Activated CD4-positive, alpha-beta T cell treated with anti-CD3 and anti-CD28 coated beads, Interleukin-2, amount 10 ng/mL, durations not matched to agents 24 days and 14 days (primary cell): ENCODE measurements at regions not wholly inside any gene's neighbourhood (a gene's known extent, or its start where the extent isn't known, plus 50 kb on each side); places are given as distances from the start of the nearest gene placed in this dataset.
A peak's percentile ranks its signal among the peaks of the same experiment; 100 is the strongest.

ENCODE experiments used
- DNase-seq: peaks from one replicate; pipeline ENCODE4 v3.0.0; 2022
- H3K27ac Mint-ChIP-seq: one replicate; pipeline ENCODE4 v1.8.0; 2022; ENCODE audit warnings: mild to moderate bottlenecking, mixed read lengths
- H3K27me3 Mint-ChIP-seq: one replicate; pipeline ENCODE4 v1.8.0; 2022; ENCODE audit warnings: mixed read lengths
- H3K36me3 Mint-ChIP-seq: one replicate; pipeline ENCODE4 v1.8.0; 2022; ENCODE audit warnings: low read depth, mild to moderate bottlenecking, mixed read lengths
- H3K4me1 Mint-ChIP-seq: one replicate; pipeline ENCODE4 v1.8.0; 2021; ENCODE audit warnings: mixed read lengths
- H3K4me3 Mint-ChIP-seq: one replicate; pipeline ENCODE4 v1.8.0; 2022; ENCODE audit warnings: mild to moderate bottlenecking, moderate library complexity, mixed read lengths
- H3K9me3 Mint-ChIP-seq: one replicate; pipeline ENCODE4 v1.8.0; 2021; ENCODE audit warnings: mixed read lengths
- intact Hi-C: fragments of 100-400 bp; cut with micrococcal nuclease; formaldehyde crosslinking; loops from one replicate; pipeline ENCODE4 v1.15.1; 2023

DNA sequence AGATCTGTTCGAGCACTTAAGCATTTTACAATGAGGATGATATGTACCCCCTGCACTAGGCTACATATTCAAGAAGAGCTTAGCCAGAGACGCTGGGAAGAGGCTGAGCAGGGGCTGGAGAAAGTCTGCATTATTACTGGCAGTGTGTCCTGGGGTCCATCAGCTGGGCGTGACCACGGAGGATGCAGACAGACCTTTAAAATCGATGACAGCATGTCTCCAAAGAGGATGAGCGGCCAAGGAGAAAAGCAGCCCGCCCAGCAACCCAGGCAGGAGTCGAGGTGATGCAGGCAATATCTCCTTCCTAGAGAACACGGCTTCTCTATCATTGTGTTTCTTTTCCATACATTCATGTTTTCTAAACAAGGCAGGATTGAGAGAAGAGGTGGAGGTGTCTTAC lies 300.7 kb downstream of the USP46 start:
- no peak for DNase-seq
- no peaks in the 10 kb centered on the region for H3K4me1 Mint-ChIP-seq
- no peaks in the 10 kb centered on the region for H3K36me3 Mint-ChIP-seq
- H3K27ac Mint-ChIP-seq = no peak overlapping the region
- H3K27me3 Mint-ChIP-seq = no peaks in the 10 kb centered on the region
- no peak overlapping the region for H3K4me3 Mint-ChIP-seq
- intact Hi-C loops = no loop called here
- H3K9me3 Mint-ChIP-seq = no peaks in the 10 kb centered on the region

DNA sequence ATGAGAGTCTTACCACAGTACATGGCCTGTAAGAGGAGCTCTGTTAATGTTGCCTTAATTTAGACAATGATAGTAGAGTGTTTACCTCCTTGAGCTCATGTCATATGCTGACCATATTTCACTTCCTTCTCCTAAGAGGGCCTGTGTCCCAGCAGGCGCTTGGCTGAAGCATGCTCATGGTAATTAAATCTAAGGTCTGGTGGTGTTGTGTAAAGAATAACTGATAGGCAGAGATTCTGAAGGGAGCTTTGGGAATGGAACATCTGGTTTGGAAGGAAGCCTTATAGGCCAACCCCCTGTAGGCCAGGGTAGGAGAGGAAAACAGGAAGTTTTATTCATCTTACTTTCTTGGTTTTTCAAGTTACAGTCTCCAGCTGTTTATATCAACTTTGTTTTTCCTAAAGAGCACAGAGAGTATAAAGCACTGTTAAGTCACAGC lies 300.2 kb downstream of the USP46 start:
- Mint-ChIP-seq H3K4me1 (no peaks in the 10 kb centered on the region), H3K27me3 (no peaks in the 10 kb centered on the region), H3K36me3 (no peaks in the 10 kb centered on the region), H3K27ac (no peak overlapping the region), H3K9me3 (no peaks in the 10 kb centered on the region), H3K4me3 (no peak overlapping the region)
- DNase-seq = no peak
- intact Hi-C loops = no loop called here

DNA sequence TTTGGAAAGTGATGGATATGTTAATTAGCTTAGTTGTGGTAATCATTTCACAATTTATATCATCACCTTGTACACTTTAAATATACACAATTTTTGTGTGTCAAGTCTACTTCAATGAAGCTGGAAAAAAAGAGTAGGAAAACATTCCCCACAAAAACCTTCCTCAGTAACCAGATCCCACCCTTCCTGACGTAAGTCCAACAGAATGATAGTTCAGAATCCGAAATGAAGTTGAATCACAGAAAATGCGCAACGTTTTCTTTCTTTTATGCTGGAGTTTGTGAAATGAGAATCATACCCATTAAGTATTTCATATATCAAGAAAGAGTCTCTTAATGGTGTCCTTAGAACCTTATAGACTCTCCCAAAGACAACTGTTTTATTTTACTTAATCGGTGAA lies 292.9 kb downstream of the USP46 start:
- H3K27ac Mint-ChIP-seq = no peak overlapping the region
- no peak overlapping the region for H3K4me3 Mint-ChIP-seq
- no peaks in the 10 kb centered on the region for H3K36me3 Mint-ChIP-seq
- no peaks in the 10 kb centered on the region for H3K27me3 Mint-ChIP-seq
- no peaks in the 10 kb centered on the region for H3K9me3 Mint-ChIP-seq
- DNase-seq = no peak
- intact Hi-C loops = no loop called here
- H3K4me1 Mint-ChIP-seq = no peaks in the 10 kb centered on the region

GRCh38 chr4:52366621-52367020 lies 292.5 kb downstream of the USP46 start:
- H3K4me1 Mint-ChIP-seq = no peaks in the 10 kb centered on the region
- H3K9me3 Mint-ChIP-seq = no peaks in the 10 kb centered on the region
- no peaks in the 10 kb centered on the region for H3K27me3 Mint-ChIP-seq
- H3K4me3 Mint-ChIP-seq = no peak overlapping the region
- DNase-seq = no peak
- H3K27ac Mint-ChIP-seq = no peak overlapping the region
- H3K36me3 Mint-ChIP-seq = no peaks in the 10 kb centered on the region
- intact Hi-C loops = no loop called here

DNA sequence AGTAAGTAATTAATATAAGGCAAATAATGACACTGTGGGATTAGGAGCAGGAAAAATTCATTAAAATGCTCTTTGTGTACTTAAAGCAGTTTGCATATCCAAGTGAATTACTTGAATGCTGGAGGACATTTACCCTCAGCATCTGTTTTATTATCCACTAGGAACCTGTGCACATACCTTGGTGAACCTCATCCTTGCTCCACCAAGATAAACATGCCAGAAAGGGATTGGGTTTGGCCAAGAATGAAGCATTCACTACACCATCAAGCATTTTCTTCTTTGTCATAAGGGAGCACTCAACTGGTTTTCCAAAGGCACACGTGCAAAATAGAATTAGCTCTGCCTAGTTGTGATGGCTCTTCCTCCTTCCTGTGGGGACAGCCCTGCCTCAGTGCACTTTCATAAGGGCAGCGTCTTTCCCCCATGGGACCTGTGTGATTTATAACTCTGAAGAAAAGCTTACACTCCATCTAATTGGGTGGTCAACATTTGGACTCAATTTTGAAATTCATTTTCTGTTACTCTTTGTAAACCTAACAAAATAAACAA lies 291.7 kb downstream of the USP46 start:
- Mint-ChIP-seq H3K9me3 (no peaks in the 10 kb centered on the region), H3K4me1 (no peaks in the 10 kb centered on the region), H3K36me3 (no peaks in the 10 kb centered on the region), H3K27me3 (peaks cover under 1% of the 10 kb centered on the region), H3K4me3 (no peak overlapping the region), H3K27ac (no peak overlapping the region)
- intact Hi-C loops = no loop called here
- DNase-seq = no peak

- intact Hi-C loops = no loop called here
- no peak overlapping the region for H3K27ac Mint-ChIP-seq
- H3K4me1 Mint-ChIP-seq = no peaks in the 10 kb centered on the region
- H3K9me3 Mint-ChIP-seq = no peaks in the 10 kb centered on the region
- H3K4me3 Mint-ChIP-seq = no peak overlapping the region
- peaks cover 2% of the 10 kb centered on the region for H3K27me3 Mint-ChIP-seq
- DNase-seq = no peak
- no peaks in the 10 kb centered on the region for H3K36me3 Mint-ChIP-seq
These were observed 290.2 kb downstream of the USP46 start for GRCh38 chr4:52368895-52369294.

GRCh38 chr4:52369649-52370048 lies 289.5 kb downstream of the USP46 start:
- intact Hi-C loops = no loop called here
- H3K27me3 Mint-ChIP-seq = peaks cover 2% of the 10 kb centered on the region
- H3K4me3 Mint-ChIP-seq = no peak overlapping the region
- H3K36me3 Mint-ChIP-seq = no peaks in the 10 kb centered on the region
- no peaks in the 10 kb centered on the region for H3K9me3 Mint-ChIP-seq
- H3K4me1 Mint-ChIP-seq = no peaks in the 10 kb centered on the region
- H3K27ac Mint-ChIP-seq = no peak overlapping the region
- DNase-seq = no peak

DNA sequence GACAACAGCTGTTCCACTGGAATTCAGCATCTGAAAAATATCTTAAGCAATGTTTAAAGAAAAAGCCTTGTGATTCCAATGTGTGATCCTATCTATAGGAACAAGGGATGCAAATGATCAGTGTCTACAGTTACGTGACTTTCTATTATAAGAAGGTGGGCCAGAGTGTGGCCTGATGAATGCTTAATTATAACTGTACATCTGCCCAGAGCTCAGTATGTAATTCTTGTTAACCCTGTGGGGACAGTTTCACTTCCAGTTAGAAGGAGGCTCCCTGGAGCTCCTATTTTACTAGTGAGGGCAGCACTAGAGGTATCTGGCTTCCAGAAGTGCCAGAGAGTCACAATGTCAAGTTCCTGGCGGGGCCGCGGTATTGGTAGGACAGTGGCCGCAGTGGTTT lies 288.5 kb downstream of the USP46 start:
- Mint-ChIP-seq H3K36me3 (no peaks in the 10 kb centered on the region), H3K4me1 (no peaks in the 10 kb centered on the region), H3K27me3 (peaks cover 2% of the 10 kb centered on the region), H3K9me3 (no peaks in the 10 kb centered on the region), H3K27ac (no peak overlapping the region), H3K4me3 (no peak overlapping the region)
- intact Hi-C loops = no loop called here
- DNase-seq = no peak

DNA sequence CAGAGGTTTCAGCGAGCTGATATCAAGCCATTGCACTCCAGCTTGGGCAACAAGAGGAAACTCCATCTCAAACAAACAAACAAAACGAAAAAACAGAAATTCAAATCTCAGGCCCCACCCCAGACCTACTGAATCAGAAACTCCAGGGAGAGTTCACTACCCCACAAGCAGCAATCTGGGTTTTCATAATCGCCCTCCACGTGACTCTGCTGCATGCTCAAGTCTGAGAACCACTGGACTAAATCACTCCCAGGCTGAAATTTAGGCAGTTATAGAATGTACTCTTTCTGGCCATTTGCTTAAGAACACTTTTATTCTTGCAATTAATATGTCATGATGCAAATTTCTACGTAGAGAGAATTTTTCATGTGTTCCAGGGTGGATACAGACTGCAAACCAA lies 287.3 kb downstream of the USP46 start:
- H3K27ac Mint-ChIP-seq = no peak overlapping the region
- no peaks in the 10 kb centered on the region for H3K9me3 Mint-ChIP-seq
- H3K36me3 Mint-ChIP-seq = no peaks in the 10 kb centered on the region
- no peak for DNase-seq
- peaks cover 2% of the 10 kb centered on the region for H3K27me3 Mint-ChIP-seq
- H3K4me3 Mint-ChIP-seq = no peak overlapping the region
- intact Hi-C loops = no loop called here
- no peaks in the 10 kb centered on the region for H3K4me1 Mint-ChIP-seq

DNA sequence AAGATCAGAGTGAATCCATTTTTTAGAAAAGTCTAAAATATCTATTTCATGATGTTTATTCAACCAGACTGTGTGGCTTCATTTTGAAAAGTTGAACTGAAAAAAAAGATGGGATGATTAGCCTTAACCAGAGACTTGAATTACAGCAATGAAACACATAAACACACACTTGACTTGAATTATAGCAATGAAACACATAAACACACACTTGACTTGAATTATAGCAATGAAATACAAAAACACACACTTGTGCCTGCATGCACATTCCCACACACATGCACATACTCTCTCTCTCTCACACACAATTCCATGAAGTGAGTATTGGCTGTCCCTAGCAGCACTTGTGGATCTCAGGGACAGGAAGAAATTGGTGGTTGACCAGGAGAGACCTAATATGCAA lies 286.8 kb downstream of the USP46 start:
- no peak for DNase-seq
- H3K4me3 Mint-ChIP-seq = no peak overlapping the region
- H3K36me3 Mint-ChIP-seq = no peaks in the 10 kb centered on the region
- intact Hi-C loops = no loop called here
- H3K27ac Mint-ChIP-seq = no peak overlapping the region
- H3K9me3 Mint-ChIP-seq = no peaks in the 10 kb centered on the region
- peaks cover 2% of the 10 kb centered on the region for H3K27me3 Mint-ChIP-seq
- no peaks in the 10 kb centered on the region for H3K4me1 Mint-ChIP-seq

GRCh38 chr4:52372747-52373146 lies 286.4 kb downstream of the USP46 start:
- no peaks in the 10 kb centered on the region for H3K36me3 Mint-ChIP-seq
- intact Hi-C loops = no loop called here
- no peaks in the 10 kb centered on the region for H3K9me3 Mint-ChIP-seq
- no peaks in the 10 kb centered on the region for H3K4me1 Mint-ChIP-seq
- H3K4me3 Mint-ChIP-seq = no peak overlapping the region
- no peak for DNase-seq
- H3K27me3 Mint-ChIP-seq = peaks cover 2% of the 10 kb centered on the region
- no peak overlapping the region for H3K27ac Mint-ChIP-seq

- H3K27me3 Mint-ChIP-seq = peaks cover 6% of the 10 kb centered on the region
- DNase-seq = no peak
- H3K9me3 Mint-ChIP-seq = no peaks in the 10 kb centered on the region
- intact Hi-C loops = no loop called here
- no peak overlapping the region for H3K4me3 Mint-ChIP-seq
- H3K4me1 Mint-ChIP-seq = no peaks in the 10 kb centered on the region
- no peak overlapping the region for H3K27ac Mint-ChIP-seq
- H3K36me3 Mint-ChIP-seq = no peaks in the 10 kb centered on the region
These were observed 285.5 kb downstream of the USP46 start for GRCh38 chr4:52373650-52374049.

GRCh38 chr4:52374877-52375276 lies 284.2 kb downstream of the USP46 start:
- DNase-seq = no peak
- Mint-ChIP-seq H3K27ac (no peak overlapping the region), H3K27me3 (peaks cover 9% of the 10 kb centered on the region), H3K36me3 (no peaks in the 10 kb centered on the region), H3K4me3 (no peak overlapping the region), H3K4me1 (no peaks in the 10 kb centered on the region), H3K9me3 (no peaks in the 10 kb centered on the region)
- intact Hi-C loops = loop anchor here (5.0 kb wide), 1 partner anchor 1857 kb away; no protein-coding TSS in a partner anchor

- Mint-ChIP-seq H3K9me3 (no peaks in the 10 kb centered on the region), H3K36me3 (no peaks in the 10 kb centered on the region), H3K4me1 (no peaks in the 10 kb centered on the region), H3K27ac (no peak overlapping the region), H3K4me3 (no peak overlapping the region), H3K27me3 (peaks cover 9% of the 10 kb centered on the region)
- peak; percentile 66 for DNase-seq
- intact Hi-C loops = loop anchor here (1.0 to 5.0 kb wide), 2 partner anchors 607 to 1856 kb away; no protein-coding TSS in a partner anchor
These were observed 282.9 kb downstream of the USP46 start for GRCh38 chr4:52376132-52376704.

GRCh38 chr4:52377563-52377962 lies 281.5 kb downstream of the USP46 start:
- H3K9me3 Mint-ChIP-seq = no peaks in the 10 kb centered on the region
- DNase-seq = no peak
- no peak overlapping the region for H3K4me3 Mint-ChIP-seq
- H3K27me3 Mint-ChIP-seq = peaks cover 8% of the 10 kb centered on the region
- H3K4me1 Mint-ChIP-seq = no peaks in the 10 kb centered on the region
- H3K36me3 Mint-ChIP-seq = no peaks in the 10 kb centered on the region
- intact Hi-C loops = loop anchor here (5.0 kb wide), 1 partner anchor 1855 kb away; no protein-coding TSS in a partner anchor
- H3K27ac Mint-ChIP-seq = no peak overlapping the region
